K562 (cell line): ENCODE measurements at regions not wholly inside any gene's neighbourhood (a gene's known extent, or its start where the extent isn't known, plus 50 kb on each side); places are given as distances from the start of the nearest gene placed in this dataset.

Experiments
- ARID2 ChIP-seq: fragments of 450-650 bp; IDR thresholded peaks from 2 replicates; pipeline ENCODE4 v1.6.1; 2017; ENCODE audit warnings: antibody characterized with exemption, mild to moderate bottlenecking
- MGA ChIP-seq: fragments of 450-650 bp; IDR thresholded peaks from 2 replicates; pipeline ENCODE4 v1.6.1; 2016; ENCODE audit warnings: mild to moderate bottlenecking, moderate library complexity

DNA sequence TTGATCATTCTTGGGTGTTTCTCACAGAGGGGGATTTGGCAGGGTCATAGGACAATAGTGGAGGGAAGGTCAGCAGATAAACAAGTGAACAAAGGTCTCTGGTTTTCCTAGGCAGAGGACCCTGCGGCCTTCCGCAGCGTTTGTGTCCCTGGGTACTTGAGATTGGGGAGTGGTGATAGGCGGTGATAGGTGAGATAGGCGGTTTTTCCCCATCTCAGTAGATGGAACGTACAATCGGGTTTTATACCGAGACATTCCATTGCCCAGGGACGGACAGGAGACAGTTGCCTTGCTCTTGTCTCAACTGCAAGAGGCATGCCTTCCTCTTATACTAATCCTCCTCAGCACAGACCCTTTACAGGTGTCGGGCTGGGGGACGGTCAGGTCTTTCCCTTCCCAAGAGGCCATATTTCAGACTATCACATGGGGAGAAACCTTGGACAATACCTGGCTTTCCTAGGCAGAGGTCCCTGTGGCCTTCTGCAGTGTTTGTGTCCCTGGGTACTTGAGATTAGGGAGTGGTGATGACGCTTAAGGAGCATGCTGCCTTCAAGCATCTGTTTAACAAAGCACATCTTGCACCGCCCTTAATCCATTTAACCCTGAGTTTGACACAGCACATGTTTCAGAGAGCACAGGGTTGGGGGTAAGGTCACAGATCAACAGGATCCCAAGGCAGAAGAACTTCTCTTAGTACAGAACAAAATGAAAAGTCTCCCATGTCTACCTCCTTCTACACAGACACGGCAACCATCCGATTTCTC lies 86.2 kb downstream of the OR2B2 start (continued):
- TF ChIP-seq MGA (peak; percentile 35; the same call in 1 of the 2 replicates), ARID2 (0 out of 2 replicates have a peak, but pooled peaks have one; percentile 24)
- TF ChIP-seq, all 486 proteins: peak for 42; not testable (repeated sequence) for 444
